ENCODE measurements at regions not wholly inside any gene's neighbourhood (a gene's known extent, or its start where the extent isn't known, plus 50 kb on each side); places are given as distances from the start of the nearest gene placed in this dataset.

DNA sequence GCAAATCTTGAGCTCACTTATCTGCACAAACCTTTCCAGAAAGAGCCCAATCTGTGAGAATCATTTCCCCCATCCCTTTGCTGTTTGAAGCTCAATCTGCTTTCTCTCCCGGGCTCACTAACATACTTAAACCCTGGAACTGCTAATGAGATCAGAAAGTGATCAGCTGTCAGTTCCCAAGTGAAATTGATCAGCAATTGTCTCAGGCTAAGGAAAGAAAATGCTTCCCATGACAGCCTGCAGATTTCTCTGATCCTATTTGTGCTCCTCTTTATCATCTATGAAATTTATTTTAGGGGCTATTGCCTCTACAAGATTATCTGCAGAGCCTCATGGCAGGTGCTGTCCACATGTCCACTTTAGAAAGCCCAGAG lies 239.0 kb upstream of the CXCR4 start:
- no peaks in the 10 kb centered on the region for H3K36me3 Mint-ChIP-seq
- intact Hi-C loops (cut with micrococcal nuclease), result no loop called here
- WGBS (ENCODE audit: insufficient coverage), result 90% methylated on average over 1 of the region's 1 CpG

GRCh38 chr2:136356125-136357006 lies 238.4 kb upstream of the CXCR4 start:
- H3K27ac Mint-ChIP-seq, result no peak overlapping the region
- intact Hi-C loops (cut with micrococcal nuclease), result no loop called here

More for the DNA sequence above, 239.0 kb upstream of the CXCR4 start:
- no peaks in the 10 kb centered on the region for H3K36me3 ChIP-seq (ENCODE audit: control insufficient read depth, insufficient read depth, low read length)
- no peaks in the 10 kb centered on the region for H3K27me3 Mint-ChIP-seq (ENCODE audit: low read depth in 2 of 2)
- peaks cover 0 to 6% of the 10 kb centered on the region in 2 donors for H3K4me1 Mint-ChIP-seq
- DNase-seq (no peak), ATAC-seq (no peak)
- no peaks in the 10 kb centered on the region for H3K9me3 Mint-ChIP-seq
- no peak overlapping the region for H3K4me3 Mint-ChIP-seq
- H3K27ac Mint-ChIP-seq, result no peak overlapping the region
- H3K4me3 ChIP-seq (ENCODE audit: low read length), result no peak overlapping the region
- H3K4me1 ChIP-seq (ENCODE audit: control insufficient read depth, insufficient read depth, low read length), result no peaks in the 10 kb centered on the region
- TF ChIP-seq CTCF (IDR thresholded peaks at IDR 0.05), result no peak
- H3K27me3 ChIP-seq (ENCODE audit: control insufficient read depth, insufficient read depth, low read length), result no peaks in the 10 kb centered on the region
- no peaks in the 10 kb centered on the region for H3K9me3 ChIP-seq (ENCODE audit: control insufficient read depth, insufficient read depth, low read length)
- no peak overlapping the region for H3K27ac ChIP-seq (ENCODE audit: low read length)

GRCh38 chr2:136351684-136352083 lies 233.7 kb upstream of the CXCR4 start:
- Mint-ChIP-seq H3K4me3 (no peak overlapping the region), H3K36me3 (no peaks in the 10 kb centered on the region)

More at GRCh38 chr2:136356125-136357006, 238.4 kb upstream of the CXCR4 start:
- Mint-ChIP-seq H3K27me3 (ENCODE audit: low read depth in 2 of 2) (no peaks in the 10 kb centered on the region), H3K9me3 (no peaks in the 10 kb centered on the region), H3K36me3 (no peaks in the 10 kb centered on the region), H3K4me3 (no peak overlapping the region), H3K4me1 (peaks cover 0 to 6% of the 10 kb centered on the region in 2 donors)
- no peaks in the 10 kb centered on the region for H3K4me1 ChIP-seq (ENCODE audit: control insufficient read depth, insufficient read depth, low read length)
- WGBS (ENCODE audit: insufficient coverage), result 87% methylated on average over 10 of the region's 10 CpGs
- no peak for ATAC-seq
- H3K27ac ChIP-seq (ENCODE audit: low read length), result no peak overlapping the region
- TF ChIP-seq CTCF (IDR thresholded peaks at IDR 0.05), result no peak
- no peak overlapping the region for H3K4me3 ChIP-seq (ENCODE audit: low read length)
- no peaks in the 10 kb centered on the region for H3K9me3 ChIP-seq (ENCODE audit: control insufficient read depth, insufficient read depth, low read length)
- H3K36me3 ChIP-seq (ENCODE audit: control insufficient read depth, insufficient read depth, low read length), result no peaks in the 10 kb centered on the region
- no peak for DNase-seq
- no peaks in the 10 kb centered on the region for H3K27me3 ChIP-seq (ENCODE audit: control insufficient read depth, insufficient read depth, low read length)

More at GRCh38 chr2:136351684-136352083, 233.7 kb upstream of the CXCR4 start:
- H3K27me3 ChIP-seq (ENCODE audit: control insufficient read depth, insufficient read depth, low read length), result no peaks in the 10 kb centered on the region
- H3K9me3 ChIP-seq (ENCODE audit: control insufficient read depth, insufficient read depth, low read length), result no peaks in the 10 kb centered on the region
- H3K27ac ChIP-seq (ENCODE audit: low read length), result no peak overlapping the region
- Mint-ChIP-seq H3K27me3 (ENCODE audit: low read depth in 2 of 2) (no peaks in the 10 kb centered on the region), H3K27ac (no peak overlapping the region), H3K9me3 (peaks cover 0 to 2% of the 10 kb centered on the region in 2 donors), H3K4me1 (no peaks in the 10 kb centered on the region)
- no peaks in the 10 kb centered on the region for H3K36me3 ChIP-seq (ENCODE audit: control insufficient read depth, insufficient read depth, low read length)
- WGBS (ENCODE audit: insufficient coverage), result 83% methylated on average over 2 of the region's 4 CpGs
- TF ChIP-seq CTCF (IDR thresholded peaks at IDR 0.05), result no peak
- DNase-seq, result no peak
- H3K4me1 ChIP-seq (ENCODE audit: control insufficient read depth, insufficient read depth, low read length), result no peaks in the 10 kb centered on the region
- intact Hi-C loops (cut with micrococcal nuclease), result no loop called here
- ATAC-seq, result no peak
- H3K4me3 ChIP-seq (ENCODE audit: low read length), result no peak overlapping the region
